HG03439 (cell line): ENCODE measurements at regions not wholly inside any gene's neighbourhood (a gene's known extent, or its start where the extent isn't known, plus 50 kb on each side); places are given as distances from the start of the nearest gene placed in this dataset.
A peak's percentile ranks its signal among the peaks of the same experiment; 100 is the strongest.
"Not testable (repeated sequence)": the region's sequence is repeated elsewhere in the genome, so short reads cannot be mapped to it uniquely, and the experiment has no call there.

Experiments used
- ATAC-seq: cut with Tn5 transposase; IDR thresholded peaks from one replicate; pipeline ENCODE4 v1.9.1; 2021; ENCODE audit warnings: mild to moderate bottlenecking, moderate library complexity; ENCODE audit not compliant: unreplicated experiment

DNA sequence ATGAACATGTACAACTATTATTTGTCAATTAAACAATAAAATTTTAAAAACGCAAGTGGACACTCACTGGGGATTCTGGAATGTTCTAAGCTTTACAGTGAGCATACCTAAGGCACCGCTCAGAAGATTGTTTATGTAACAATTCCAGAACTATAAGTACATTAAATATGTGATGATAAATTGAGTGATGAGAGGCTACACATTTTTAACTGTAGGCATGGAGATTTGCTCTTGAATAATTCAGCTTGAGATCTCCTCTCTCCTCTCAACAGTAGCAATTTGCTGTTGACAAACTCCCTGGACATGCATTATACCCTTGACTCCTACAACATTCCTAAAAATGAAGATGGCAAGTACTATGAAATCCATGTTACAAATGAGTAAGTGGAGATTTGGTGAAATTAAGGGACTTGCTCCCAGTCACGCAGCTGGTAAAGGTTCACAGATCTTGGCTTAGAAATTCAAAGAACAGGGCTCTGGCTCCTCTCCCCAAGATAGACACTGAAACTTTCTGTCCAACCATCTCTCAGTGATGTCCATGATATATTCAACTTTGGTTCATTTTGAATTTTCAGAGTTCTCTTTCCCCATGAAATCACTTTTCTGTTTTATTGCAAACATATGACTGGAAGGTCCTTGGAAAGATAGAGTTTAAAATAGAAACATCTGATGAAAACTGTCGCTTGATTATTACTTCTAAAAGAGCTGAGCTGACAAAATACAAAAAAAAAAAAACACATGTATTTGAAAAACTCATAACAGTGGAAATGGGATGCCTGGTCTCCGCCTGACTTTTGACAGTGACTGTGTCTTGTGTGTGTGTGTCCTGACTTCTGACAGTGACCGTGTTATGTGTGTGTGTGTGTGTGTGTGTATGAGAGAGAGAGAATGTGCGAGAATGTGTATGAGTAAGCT, 488.3 kb downstream of the TNS3 start:
- ATAC-seq, result no peak

DNA sequence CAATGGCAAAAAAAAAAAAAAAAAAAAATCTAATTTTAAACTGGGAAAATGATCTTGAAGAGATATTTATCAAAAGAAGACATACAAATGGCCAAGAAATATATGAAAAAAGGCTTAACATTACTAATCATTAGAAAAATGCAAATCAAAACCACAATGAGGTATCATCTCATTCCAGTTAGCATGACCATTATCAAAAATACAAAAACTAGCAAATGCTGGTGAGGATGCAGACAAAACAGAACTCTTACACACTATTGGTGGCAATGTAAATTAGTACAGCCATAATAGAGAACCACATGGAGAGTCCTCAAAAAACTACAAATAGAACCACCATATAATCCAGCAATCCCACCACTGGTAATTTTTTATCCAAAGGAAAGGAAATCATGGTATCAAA, 489.6 kb downstream of the TNS3 start:
- ATAC-seq, result no peak

DNA sequence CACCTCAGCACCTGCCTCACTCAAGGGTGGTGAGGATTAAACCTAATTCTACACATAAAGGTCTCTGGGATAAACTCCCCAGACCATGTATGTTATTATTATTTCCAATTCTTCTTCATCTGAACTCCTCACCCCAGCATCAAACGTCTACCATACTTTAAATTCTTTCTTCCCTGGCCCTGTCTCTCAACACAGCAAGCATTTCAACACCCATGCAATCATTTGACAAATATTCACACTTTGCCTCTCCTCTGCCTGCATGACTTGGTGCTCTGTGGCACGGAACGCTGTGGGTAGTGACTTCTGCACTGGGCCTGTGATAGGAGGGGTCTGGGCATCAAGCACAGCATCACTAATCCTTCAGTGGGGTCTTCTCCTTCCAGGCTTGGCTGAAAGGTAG, 490.8 kb downstream of the TNS3 start:
- ATAC-seq, result no peak

GRCh38 chr7:47089461-47089860, 492.4 kb downstream of the TNS3 start:
- no peak for ATAC-seq

DNA sequence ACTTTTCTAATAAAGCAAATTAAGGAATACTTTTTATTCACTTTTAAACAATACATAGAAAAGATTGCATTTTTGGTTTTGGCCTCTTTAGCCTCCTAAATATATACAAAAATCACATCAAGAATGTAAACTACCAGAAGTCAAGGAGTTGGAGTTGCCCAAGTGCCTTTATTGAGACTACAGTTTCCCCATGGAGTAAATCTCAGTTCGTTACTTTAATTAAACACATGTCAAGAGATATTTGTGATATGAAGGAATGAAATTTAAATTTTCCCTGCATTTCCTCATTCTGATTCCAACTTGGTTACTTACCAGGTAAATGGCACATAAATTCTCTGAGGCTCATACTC, 492.9 kb downstream of the TNS3 start:
- ATAC-seq, result no peak

- peak; percentile 51 for ATAC-seq
Observed at GRCh38 chr7:47088329-47089067, 493.4 kb downstream of the TNS3 start.

DNA sequence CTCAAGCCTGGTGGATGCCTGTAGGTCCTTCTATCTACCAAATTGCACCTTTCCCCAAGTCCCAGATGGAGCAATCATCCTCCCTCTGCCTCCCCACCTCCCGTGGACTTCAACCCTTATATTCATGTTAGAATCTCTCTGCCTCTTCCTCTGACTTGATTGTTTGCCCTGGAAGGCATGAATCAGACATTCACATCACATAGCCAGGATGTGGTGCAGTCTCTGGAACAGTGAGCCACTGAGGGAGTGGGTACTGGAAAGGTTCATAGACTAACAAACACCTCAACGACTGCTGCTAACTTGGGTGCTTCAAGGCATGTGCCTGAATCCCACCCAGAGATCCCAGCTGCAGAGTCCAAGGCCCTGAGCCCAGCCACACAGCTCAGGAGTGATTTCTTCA, 494.0 kb downstream of the TNS3 start:
- no peak for ATAC-seq

DNA sequence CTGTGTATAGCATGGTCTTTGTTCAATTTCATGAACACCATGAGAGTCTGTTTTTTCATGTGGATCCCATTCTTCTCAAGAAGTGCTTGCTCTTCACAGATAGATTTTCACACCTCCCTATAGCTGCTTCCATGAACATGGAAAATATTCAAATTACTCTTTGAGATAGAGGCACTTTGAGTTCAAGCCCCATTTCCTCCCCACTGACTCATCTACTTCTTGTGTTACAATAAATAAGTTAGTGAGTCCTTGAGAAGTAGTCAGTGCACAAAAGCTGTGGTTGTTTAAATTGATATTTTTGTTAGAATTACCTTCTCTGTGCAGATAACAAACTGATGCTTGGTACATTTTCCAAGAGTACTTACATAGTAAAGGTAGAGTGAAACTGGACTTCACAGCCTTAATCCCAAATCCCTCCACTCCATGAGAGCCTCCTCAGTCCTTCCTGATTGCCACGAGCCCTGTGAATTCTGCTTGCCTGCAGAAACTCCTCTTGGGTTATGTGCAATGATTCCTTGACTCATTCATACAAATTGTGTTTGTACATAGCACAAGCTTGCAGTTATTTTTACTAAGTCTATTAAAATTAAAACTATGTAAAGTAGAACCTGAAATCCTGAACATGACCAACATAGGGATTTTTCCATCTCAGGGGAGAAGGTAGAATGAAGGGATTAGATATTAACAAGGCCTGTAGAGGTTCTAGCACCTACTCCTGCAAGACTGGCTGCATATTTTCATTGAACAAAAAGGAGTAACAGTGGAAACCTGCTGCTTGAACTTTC, 496.2 kb downstream of the TNS3 start:
- no peak for ATAC-seq

DNA sequence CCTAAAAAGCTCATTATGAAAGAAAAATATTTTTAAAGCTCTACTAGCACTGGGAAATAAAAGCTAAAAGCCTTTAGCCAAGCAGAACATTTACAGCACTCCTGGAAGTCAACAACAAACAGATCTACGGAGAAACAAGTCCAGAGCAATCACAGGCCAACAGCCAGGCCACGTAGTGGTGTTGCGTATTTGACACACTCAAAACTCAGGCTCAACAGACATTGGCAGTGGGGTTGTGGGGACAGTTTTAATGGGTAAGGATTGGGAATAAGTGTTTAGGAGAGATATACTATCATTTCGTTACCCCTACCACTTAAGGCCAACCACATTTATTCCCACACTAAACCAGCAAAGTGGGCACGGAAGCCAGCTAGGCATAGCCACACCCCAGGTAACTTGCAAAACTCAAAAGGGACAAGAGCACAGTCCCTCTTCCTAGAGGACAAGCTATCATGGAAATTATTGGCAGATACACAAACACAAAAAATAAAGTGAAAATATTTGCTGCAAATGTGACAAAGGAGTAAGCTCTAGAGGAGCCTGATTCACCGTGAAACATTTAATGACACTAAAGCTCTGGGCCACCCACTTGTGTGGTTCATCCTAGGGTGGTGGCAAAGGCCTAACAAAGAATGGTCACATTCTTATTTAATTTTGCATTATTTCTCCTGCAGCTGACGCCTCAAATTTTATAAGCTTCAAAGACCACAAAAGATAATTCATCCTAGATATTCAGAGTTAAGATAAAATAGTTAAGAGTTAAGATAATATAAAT, 498.2 kb downstream of the TNS3 start:
- ATAC-seq, result no peak

- ATAC-seq, result no peak
Observed at GRCh38 chr7:47080816-47081215, 501.1 kb downstream of the TNS3 start.

DNA sequence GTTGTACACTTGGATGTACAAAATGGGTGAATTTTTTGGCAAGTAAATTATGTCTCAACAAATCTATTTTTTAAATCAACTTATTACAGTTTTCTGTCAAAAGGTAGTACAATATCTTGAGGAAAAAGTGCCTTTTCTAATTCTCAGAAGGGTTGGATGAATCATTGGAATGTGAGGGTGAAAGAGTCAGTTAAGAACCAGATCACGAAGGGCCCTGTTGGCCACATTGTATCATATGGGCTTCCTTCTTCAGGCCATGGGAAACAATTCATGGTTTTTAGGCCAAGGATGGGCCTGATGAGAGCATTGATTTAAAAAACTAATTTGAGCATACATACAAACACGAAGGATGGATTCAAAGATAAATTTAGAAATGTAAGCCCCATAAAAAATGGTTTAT, 503.7 kb downstream of the TNS3 start:
- no peak for ATAC-seq

- ATAC-seq, result no peak
Observed at GRCh38 chr7:47074702-47075153, 507.2 kb downstream of the TNS3 start.

- no peak for ATAC-seq
Observed at GRCh38 chr7:47073284-47073683, 508.6 kb downstream of the TNS3 start.

- ATAC-seq, result no peak
Observed at GRCh38 chr7:47071866-47072265, 510.0 kb downstream of the TNS3 start.

DNA sequence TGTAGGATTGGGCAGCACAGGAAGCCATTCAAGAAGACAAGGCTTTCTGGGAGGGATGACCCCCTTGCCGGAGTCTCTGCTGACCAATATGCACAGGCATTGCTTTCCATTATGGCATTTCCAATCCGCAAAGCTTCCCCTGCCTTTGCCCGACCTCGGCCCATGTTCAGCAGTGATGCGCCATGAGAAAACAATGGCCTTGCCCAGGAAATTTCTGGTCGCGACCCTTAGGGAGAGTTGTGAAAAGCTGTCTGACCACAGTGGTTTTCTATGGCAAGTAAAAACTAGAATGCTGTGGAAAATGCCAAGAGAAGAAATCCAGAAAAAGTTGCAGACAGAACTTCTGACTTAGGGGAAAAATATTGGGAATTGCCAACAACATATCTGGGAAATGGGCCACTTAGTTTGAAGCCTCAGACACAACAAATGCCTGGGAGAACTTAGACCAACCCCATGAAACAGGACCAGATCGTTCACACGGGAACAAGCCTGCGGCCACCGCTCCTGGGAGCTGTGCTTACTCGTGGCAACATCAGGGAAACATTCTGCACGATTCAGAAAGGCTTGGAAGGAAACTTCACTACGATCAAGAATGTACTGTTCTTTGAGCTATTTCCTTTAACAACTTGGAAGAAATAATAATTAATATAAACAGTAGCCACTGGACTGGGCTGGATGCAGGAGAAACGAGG, 512.4 kb downstream of the TNS3 start:
- no peak for ATAC-seq

DNA sequence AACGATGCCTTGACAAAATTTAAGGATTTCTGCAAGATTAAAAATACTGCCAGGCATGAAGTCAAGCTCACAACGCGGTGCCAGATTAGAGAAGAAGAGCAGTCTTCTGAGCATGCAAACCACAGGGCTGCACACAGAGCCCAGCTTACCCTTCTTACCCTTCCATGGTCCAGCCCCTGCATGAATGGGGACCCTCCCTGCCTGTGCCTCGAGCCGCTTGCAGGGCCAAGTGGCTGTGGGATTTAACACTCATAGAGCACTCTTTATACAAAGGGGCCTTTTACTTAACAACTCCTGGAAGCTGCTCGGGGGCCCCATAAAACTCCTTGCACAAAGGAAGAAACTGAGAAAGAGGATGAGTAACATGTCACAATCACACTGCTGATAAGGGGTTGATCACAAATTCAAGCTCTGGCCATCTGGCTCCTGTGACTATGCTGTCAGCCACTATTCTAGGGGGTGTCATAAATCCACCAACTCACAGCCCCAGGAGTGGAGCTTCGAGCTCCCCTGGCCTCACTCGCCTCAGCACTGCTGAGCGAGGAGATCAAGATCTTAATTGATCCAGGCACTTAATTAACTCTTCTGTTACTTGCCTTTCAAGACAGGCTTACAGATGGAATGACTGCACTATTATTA, 514.8 kb downstream of the TNS3 start:
- ATAC-seq, result no peak

- no peak for ATAC-seq
Observed at GRCh38 chr7:47056731-47057130, 525.2 kb downstream of the TNS3 start.

- ATAC-seq, result not testable (repeated sequence)
Observed at GRCh38 chr7:47052541-47053208, 529.2 kb downstream of the TNS3 start.

GRCh38 chr7:47049234-47049774, 532.6 kb downstream of the TNS3 start:
- no peak for ATAC-seq
